HepG2 (cell line): ENCODE measurements at regions not wholly inside any gene's neighbourhood (a gene's known extent, or its start where the extent isn't known, plus 50 kb on each side); places are given as distances from the start of the nearest gene placed in this dataset.
"Not testable (repeated sequence)": the region's sequence is repeated elsewhere in the genome, so short reads cannot be mapped to it uniquely, and the experiment has no call there.

ENCODE experiments used
- ATAC-seq: fragments of 200-7000 bp; cut with Tn5 transposase; 3 replicates; pipeline ENCODE4 v1.9.1; 2020; ENCODE audit warnings: mild to moderate bottlenecking, moderate library complexity
- BruUV-seq: library from RNA; stranded (reverse); fragments of 400-500 nt; replicated peaks from 2 replicates; lab custom pipeline; 2021; lab: Mats Ljungman, UMichigan
- CTCF ChIA-PET: fragments of 300-600 bp; formaldehyde crosslinking; extraction: SDS; loops from one replicate; lab custom pipeline; 2021; ENCODE audit warnings: low total read pairs, inconsistent platforms, low intra/inter-chr PET ratio; lab: Yijun Ruan, JAX
- POLR2A ChIA-PET: fragments of 350-600 bp; sonication (Branson Sonifier 250); formaldehyde crosslinking; loops from one replicate; lab custom pipeline; 2020; ENCODE audit warnings: antibody characterized with exemption, inconsistent platforms; lab: Yijun Ruan, JAX
- DNase-seq: peaks from one replicate; pipeline ENCODE4 v3.0.0-alpha.2; 2015; ENCODE audit warnings: low spot score
- FAIRE-seq: peaks from 3 replicates; lab custom pipeline; 2011; peaks lifted over from hg19 to GRCh38; lab: Jason Lieb, UNC
- H2AFZ ChIP-seq: one replicate; pipeline ENCODE4 v1.6.1; 2011; ENCODE audit warnings: low read length, inconsistent platforms
- H3K27ac ChIP-seq: fragments of 300-600 bp; 3 replicates; pipeline ENCODE4 v1.8.0; 2011; ENCODE audit warnings: mixed run types, mild to moderate bottlenecking, mixed read lengths, low read length, inconsistent platforms; ENCODE audit not compliant: insufficient read depth; ENCODE audit errors: extremely low read length
- H3K27me3 ChIP-seq, 2 experiments: fragments of 200-600 bp in 1 of 2; 2 replicates in 1 of 2; 3 replicates in 1 of 2; pipeline versions ENCODE4 v1.6.0 to v1.8.0; 2011; ENCODE audit warnings: low read length in 2 of 2, mild to moderate bottlenecking in 2 of 2, moderate library complexity in 2 of 2, inconsistent platforms in 1 of 2; ENCODE audit not compliant: insufficient read depth in 2 of 2, control insufficient read depth in 1 of 2
- H3K36me3 ChIP-seq, 2 experiments: fragments of 200-600 bp in 1 of 2; replicated peaks in 1 of 2; 2 replicates in 1 of 2; 3 replicates in 1 of 2; pipeline versions ENCODE4 v1.5.1 to v1.8.0; 2011; ENCODE audit warnings: low read length in 2 of 2, inconsistent platforms in 1 of 2; ENCODE audit not compliant: insufficient read depth in 2 of 2, control insufficient read depth in 1 of 2
- H3K4me1 ChIP-seq: 2 replicates; pipeline ENCODE4 v1.5.1; 2012; ENCODE audit warnings: low read length, inconsistent platforms; ENCODE audit not compliant: insufficient read depth
- H3K4me2 ChIP-seq: 2 replicates; pipeline ENCODE4 v1.6.0; 2011; ENCODE audit warnings: low read depth, low read length, inconsistent platforms
- H3K4me3 ChIP-seq, 3 experiments: fragments of 200-600 bp in 1 of 3; sonication (generic), shearing (Covaris generic) in 1 of 3; replicated peaks in 1 of 3; 2 replicates each; pipeline ENCODE4 v1.5.1; 2011 to 2016; ENCODE audit warnings: low read length in 3 of 3, inconsistent platforms in 2 of 3, low read depth in 2 of 3, mild to moderate bottlenecking in 2 of 3, control low read depth in 1 of 3, mixed read lengths in 1 of 3; ENCODE audit not compliant: insufficient read depth in 1 of 3
- H3K79me2 ChIP-seq: one replicate; pipeline ENCODE4 v1.6.1; 2011; ENCODE audit warnings: low read length, inconsistent platforms; ENCODE audit not compliant: insufficient read depth
- H3K9ac ChIP-seq: 2 replicates; pipeline ENCODE4 v1.6.0; 2011; ENCODE audit warnings: mild to moderate bottlenecking, low read depth, low read length, inconsistent platforms; ENCODE audit not compliant: insufficient read depth
- H3K9me3 ChIP-seq: 2 replicates; pipeline ENCODE4 v1.5.1; 2012; ENCODE audit warnings: mild to moderate bottlenecking, low read length
- H4K20me1 ChIP-seq: 2 replicates; pipeline ENCODE4 v1.6.0; 2011; ENCODE audit warnings: inconsistent platforms, mild to moderate bottlenecking, low read length, moderate library complexity; ENCODE audit not compliant: insufficient read depth
- ATAD3A ChIP-seq: sonication (generic); formaldehyde crosslinking; IDR thresholded peaks from 2 replicates; pipeline ENCODE4 v1.4.0; 2020; ENCODE audit warnings: missing genetic modification reagents
- DR1 ChIP-seq: sonication (generic); formaldehyde crosslinking; IDR thresholded peaks from 2 replicates; pipeline ENCODE4 v1.8.0; 2021; ENCODE audit warnings: mild to moderate bottlenecking, missing genetic modification reagents, inconsistent platforms
- EP300 ChIP-seq, 3 experiments: sonication (generic) in 1 of 3; formaldehyde crosslinking in 1 of 3; IDR thresholded peaks; 2 replicates each; pipeline versions ENCODE4 v1.5.1 to v1.6.1; 2011 to 2020; ENCODE audit warnings: low read depth in 2 of 3, low read length in 2 of 3, borderline replicate concordance in 1 of 3, improper control_type of control experiment in 1 of 3, mild to moderate bottlenecking in 1 of 3, missing genetic modification reagents in 1 of 3, moderate library complexity in 1 of 3
- ETS1 ChIP-seq: sonication (generic); formaldehyde crosslinking; IDR thresholded peaks from 2 replicates; pipeline ENCODE4 v1.4.0; 2020; ENCODE audit warnings: missing genetic modification reagents
- FOSL1 ChIP-seq: sonication (generic); formaldehyde crosslinking; IDR thresholded peaks from 2 replicates; pipeline ENCODE4 v1.9.0; 2021; ENCODE audit warnings: missing genetic modification reagents, borderline replicate concordance
- GPN1 ChIP-seq: sonication (generic); formaldehyde crosslinking; IDR thresholded peaks from 2 replicates; pipeline ENCODE4 v1.5.1; 2020; ENCODE audit warnings: missing genetic modification reagents, borderline replicate concordance
- HOXD1 ChIP-seq: sonication (generic); formaldehyde crosslinking; IDR thresholded peaks from 2 replicates; pipeline ENCODE4 v1.5.0; 2020; ENCODE audit warnings: missing genetic modification reagents
- MYC ChIP-seq: sonication (generic); formaldehyde crosslinking; IDR thresholded peaks from 2 replicates; pipeline ENCODE4 v1.9.0; 2021; ENCODE audit warnings: missing genetic modification reagents, borderline replicate concordance
- RFXAP ChIP-seq: sonication (generic); formaldehyde crosslinking; IDR thresholded peaks from 2 replicates; pipeline ENCODE4 v1.4.0; 2020; ENCODE audit warnings: missing genetic modification reagents, borderline replicate concordance
- ZFP90 ChIP-seq: sonication (generic); formaldehyde crosslinking; IDR thresholded peaks from 2 replicates; pipeline ENCODE4 v1.8.0; 2022; ENCODE audit warnings: missing genetic modification reagents, mild to moderate bottlenecking, inconsistent platforms, borderline replicate concordance
- ZNF160 ChIP-seq: sonication (generic); formaldehyde crosslinking; IDR thresholded peaks from 2 replicates; pipeline ENCODE4 v1.8.0; 2022; ENCODE audit warnings: mild to moderate bottlenecking, inconsistent platforms, missing genetic modification reagents
- ZNF720 ChIP-seq: sonication (generic); formaldehyde crosslinking; IDR thresholded peaks from 2 replicates; pipeline ENCODE4 v1.4.0; 2020; ENCODE audit warnings: missing genetic modification reagents
- ZNF773 ChIP-seq: sonication (generic); formaldehyde crosslinking; IDR thresholded peaks from 2 replicates; pipeline ENCODE4 v1.4.0; 2020; ENCODE audit warnings: missing genetic modification reagents, borderline replicate concordance
- WGBS: methylation state at CpG from one replicate; pipeline ENCODE4 v1.1.6; 2017; ENCODE audit warnings: low lambda C conversion rate; 5-methylcytosine and 5-hydroxymethylcytosine counted together
- in situ Hi-C: cut with HindIII; loops from 2 replicates; pipeline ENCODE4 v1.10.0; 2017; ENCODE audit warnings: low pct_unique_long_range_greater_than_20kb; ENCODE audit not compliant: extremely low pct_ligation_motif_present
- intact Hi-C: fragments of 100-400 bp; cut with micrococcal nuclease; formaldehyde crosslinking; loops from one replicate; pipeline ENCODE4 v1.10.0; 2022; ENCODE audit not compliant: unreplicated experiment
- TF ChIP-seq, protein P1 (sequence below): sonication (generic); formaldehyde crosslinking; IDR thresholded peaks from 2 replicates; pipeline ENCODE4 v1.4.0; 2020; ENCODE audit warnings: missing genetic modification reagents
- TF ChIP-seq, protein P2 (sequence below): sonication (generic); formaldehyde crosslinking; IDR thresholded peaks from 2 replicates; pipeline ENCODE4 v1.4.0; 2020; ENCODE audit warnings: missing genetic modification reagents

GRCh38 chr5:34179453-34180190 lies 136.6 kb upstream of the C1QTNF3 start:
- intact Hi-C loops; H3K4me3 ChIP-seq; H2AFZ ChIP-seq; H3K27ac ChIP-seq; FAIRE-seq; H3K79me2 ChIP-seq; BruUV-seq; ATAC-seq; CTCF ChIA-PET; H4K20me1 ChIP-seq; H3K4me2 ChIP-seq; H3K9me3 ChIP-seq; POLR2A ChIA-PET; H3K27me3 ChIP-seq; H3K4me1 ChIP-seq; H3K9ac ChIP-seq; TF ChIP-seq EP300 (IDR thresholded peaks at IDR 0.05; ENCODE audit: low read depth in 2 of 2, low read length in 2 of 2): not testable (repeated sequence)
- in situ Hi-C loops: loop anchor here (25.0 kb wide), 1 partner anchor 283 kb away; no protein-coding TSS in a partner anchor
- peaks cover 7 to 16% of the 10 kb centered on the region in 2 experiments; a peak in 4 of 5 replicates for H3K36me3 ChIP-seq
- peak; percentile 0 for DNase-seq
- WGBS: 95% methylated on average over 10 of the region's 10 CpGs
- TF ChIP-seq EP300 (CRISPR knock-in tag; IDR thresholded peaks at IDR 0.05; ENCODE audit: borderline replicate concordance): 0 out of 2 replicates have a peak, but pooled peaks have one; percentile 29
- TF ChIP-seq MYC (CRISPR knock-in tag): 0 out of 2 replicates have a peak, but pooled peaks have one; percentile 24
- 0 out of 2 replicates have a peak, but pooled peaks have one; percentile 36 for TF ChIP-seq ETS1 (CRISPR knock-in tag)
- 0 out of 2 replicates have a peak, but pooled peaks have one; percentile 28 for TF ChIP-seq RFXAP
- 0 out of 2 replicates have a peak, but pooled peaks have one; percentile 39 for TF ChIP-seq HOXD1 (CRISPR knock-in tag)
- peak; percentile 55; the same call in 1 of the 2 replicates for TF ChIP-seq DR1 (CRISPR knock-in tag)
- TF ChIP-seq ATAD3A: peak; percentile 86; the same call in 1 of the 2 replicates
- TF ChIP-seq, protein P1, sequence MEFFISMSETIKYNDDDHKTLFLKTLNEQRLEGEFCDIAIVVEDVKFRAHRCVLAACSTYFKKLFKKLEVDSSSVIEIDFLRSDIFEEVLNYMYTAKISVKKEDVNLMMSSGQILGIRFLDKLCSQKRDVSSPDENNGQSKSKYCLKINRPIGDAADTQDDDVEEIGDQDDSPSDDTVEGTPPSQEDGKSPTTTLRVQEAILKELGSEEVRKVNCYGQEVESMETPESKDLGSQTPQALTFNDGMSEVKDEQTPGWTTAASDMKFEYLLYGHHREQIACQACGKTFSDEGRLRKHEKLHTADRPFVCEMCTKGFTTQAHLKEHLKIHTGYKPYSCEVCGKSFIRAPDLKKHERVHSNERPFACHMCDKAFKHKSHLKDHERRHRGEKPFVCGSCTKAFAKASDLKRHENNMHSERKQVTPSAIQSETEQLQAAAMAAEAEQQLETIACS (CRISPR knock-in tag): 0 out of 2 replicates have a peak, but pooled peaks have one; percentile 14
- TF ChIP-seq GPN1 (CRISPR knock-in tag): 0 out of 2 replicates have a peak, but pooled peaks have one; percentile 72
- 0 out of 2 replicates have a peak, but pooled peaks have one; percentile 44 for TF ChIP-seq ZNF720 (CRISPR knock-in tag)
- peak; percentile 16; the same call in 1 of the 2 replicates for TF ChIP-seq ZNF773 (CRISPR knock-in tag)
- TF ChIP-seq ZNF160 (CRISPR knock-in tag): peak; percentile 73; the same call in 1 of the 2 replicates
- 0 out of 2 replicates have a peak, but pooled peaks have one; percentile 23 for TF ChIP-seq FOSL1
- peak; percentile 53; the same call in 1 of the 2 replicates for TF ChIP-seq ZFP90 (CRISPR knock-in tag)
- TF ChIP-seq, protein P2, sequence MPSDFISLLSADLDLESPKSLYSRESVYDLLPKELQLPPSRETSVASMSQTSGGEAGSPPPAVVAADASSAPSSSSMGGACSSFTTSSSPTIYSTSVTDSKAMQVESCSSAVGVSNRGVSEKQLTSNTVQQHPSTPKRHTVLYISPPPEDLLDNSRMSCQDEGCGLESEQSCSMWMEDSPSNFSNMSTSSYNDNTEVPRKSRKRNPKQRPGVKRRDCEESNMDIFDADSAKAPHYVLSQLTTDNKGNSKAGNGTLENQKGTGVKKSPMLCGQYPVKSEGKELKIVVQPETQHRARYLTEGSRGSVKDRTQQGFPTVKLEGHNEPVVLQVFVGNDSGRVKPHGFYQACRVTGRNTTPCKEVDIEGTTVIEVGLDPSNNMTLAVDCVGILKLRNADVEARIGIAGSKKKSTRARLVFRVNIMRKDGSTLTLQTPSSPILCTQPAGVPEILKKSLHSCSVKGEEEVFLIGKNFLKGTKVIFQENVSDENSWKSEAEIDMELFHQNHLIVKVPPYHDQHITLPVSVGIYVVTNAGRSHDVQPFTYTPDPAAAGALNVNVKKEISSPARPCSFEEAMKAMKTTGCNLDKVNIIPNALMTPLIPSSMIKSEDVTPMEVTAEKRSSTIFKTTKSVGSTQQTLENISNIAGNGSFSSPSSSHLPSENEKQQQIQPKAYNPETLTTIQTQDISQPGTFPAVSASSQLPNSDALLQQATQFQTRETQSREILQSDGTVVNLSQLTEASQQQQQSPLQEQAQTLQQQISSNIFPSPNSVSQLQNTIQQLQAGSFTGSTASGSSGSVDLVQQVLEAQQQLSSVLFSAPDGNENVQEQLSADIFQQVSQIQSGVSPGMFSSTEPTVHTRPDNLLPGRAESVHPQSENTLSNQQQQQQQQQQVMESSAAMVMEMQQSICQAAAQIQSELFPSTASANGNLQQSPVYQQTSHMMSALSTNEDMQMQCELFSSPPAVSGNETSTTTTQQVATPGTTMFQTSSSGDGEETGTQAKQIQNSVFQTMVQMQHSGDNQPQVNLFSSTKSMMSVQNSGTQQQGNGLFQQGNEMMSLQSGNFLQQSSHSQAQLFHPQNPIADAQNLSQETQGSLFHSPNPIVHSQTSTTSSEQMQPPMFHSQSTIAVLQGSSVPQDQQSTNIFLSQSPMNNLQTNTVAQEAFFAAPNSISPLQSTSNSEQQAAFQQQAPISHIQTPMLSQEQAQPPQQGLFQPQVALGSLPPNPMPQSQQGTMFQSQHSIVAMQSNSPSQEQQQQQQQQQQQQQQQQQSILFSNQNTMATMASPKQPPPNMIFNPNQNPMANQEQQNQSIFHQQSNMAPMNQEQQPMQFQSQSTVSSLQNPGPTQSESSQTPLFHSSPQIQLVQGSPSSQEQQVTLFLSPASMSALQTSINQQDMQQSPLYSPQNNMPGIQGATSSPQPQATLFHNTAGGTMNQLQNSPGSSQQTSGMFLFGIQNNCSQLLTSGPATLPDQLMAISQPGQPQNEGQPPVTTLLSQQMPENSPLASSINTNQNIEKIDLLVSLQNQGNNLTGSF (CRISPR knock-in tag): peak; percentile 59
